ENCODE measurements at regions not wholly inside any gene's neighbourhood (a gene's known extent, or its start where the extent isn't known, plus 50 kb on each side); places are given as distances from the start of the nearest gene placed in this dataset.

- H2BK120ac ChIP-seq (ENCODE audit: low read depth, low read length, poor library complexity, severe bottlenecking) = no peak overlapping the region
- no peak overlapping the region for H2BK5ac ChIP-seq (ENCODE audit: insufficient read length, low read length)
- H4K5ac ChIP-seq (ENCODE audit: insufficient read length, low read depth, low read length) = no peak overlapping the region
- H3T11ph ChIP-seq (ENCODE audit: low read length) = no peak overlapping the region
- H3K27ac Mint-ChIP-seq = no peak overlapping the region
- H3K27me3 ChIP-seq (ENCODE audit: insufficient read depth, low read length) = no peaks in the 10 kb centered on the region
- no peaks in the 10 kb centered on the region for H3K79me2 ChIP-seq (ENCODE audit: insufficient read depth, low read length)
- no peak for DNase-seq
- H4K91ac ChIP-seq (ENCODE audit: insufficient read length, low read depth, low read length) = no peak overlapping the region
- H3K4me1 Mint-ChIP-seq = no peaks in the 10 kb centered on the region
- TF ChIP-seq CTCF (conservative IDR thresholded peaks at IDR 0.05) = no peak
- no peak overlapping the region for H3K27ac ChIP-seq (ENCODE audit: insufficient read length, low read depth, low read length)
- H3K4me1 ChIP-seq (ENCODE audit: insufficient read depth, low read length) = no peaks in the 10 kb centered on the region
- no peaks in the 10 kb centered on the region; a peak in 1 of 5 replicates for H3K9me3 Mint-ChIP-seq
- no CpG with 5 or more reads among the region's 2 CpGs for WGBS (ENCODE audit: extremely low coverage, insufficient read length, low lambda C conversion rate)
- no peak overlapping the region for H3K23ac ChIP-seq (ENCODE audit: insufficient read length, low read depth, low read length)
- no peaks in the 10 kb centered on the region for H3K27me3 Mint-ChIP-seq (ENCODE audit: low read depth)
- no peak overlapping the region for H2BK15ac ChIP-seq (ENCODE audit: low read depth, low read length)
- no peak overlapping the region for H2AK5ac ChIP-seq (ENCODE audit: insufficient read length, low read length)
- no peak overlapping the region for H3K4ac ChIP-seq (ENCODE audit: low read depth, low read length)
- H3K4me3 Mint-ChIP-seq = no peak overlapping the region
- no peak overlapping the region for H2AFZ ChIP-seq (ENCODE audit: low read length)
- H4K20me1 ChIP-seq (ENCODE audit: control insufficient read depth, insufficient read depth, insufficient read length) = no peaks in the 10 kb centered on the region
- H3K18ac ChIP-seq (ENCODE audit: insufficient read length, low read depth, low read length) = no peak overlapping the region
- no peak overlapping the region for H3K56ac ChIP-seq (ENCODE audit: insufficient read length, low read depth, low read length)
- no peaks in the 10 kb centered on the region for H3K79me1 ChIP-seq (ENCODE audit: insufficient read depth, low read depth, low read length, poor library complexity, severe bottlenecking)
- no peak overlapping the region for H3K14ac ChIP-seq (ENCODE audit: insufficient read depth, low read length)
- H3K4me2 ChIP-seq (ENCODE audit: insufficient read depth, insufficient read length, low read length) = no peak overlapping the region
- H2BK12ac ChIP-seq (ENCODE audit: insufficient read length, low read depth, low read length) = no peak overlapping the region
- H3K23me2 ChIP-seq (ENCODE audit: insufficient read length, low read depth, low read length, poor library complexity, severe bottlenecking) = no peaks in the 10 kb centered on the region
- H2BK20ac ChIP-seq (ENCODE audit: low read depth, low read length, poor library complexity, severe bottlenecking) = no peak overlapping the region
- H4K8ac ChIP-seq (replicated peaks; ENCODE audit: insufficient read length, low read depth, low read length) = no peak overlapping the region
- no peaks in the 10 kb centered on the region for H3K9me3 ChIP-seq (ENCODE audit: control insufficient read depth, low read depth, low read length)
- no peaks in the 10 kb centered on the region for H3K36me3 Mint-ChIP-seq (ENCODE audit: insufficient read depth in 1 of 3, low read depth in 3 of 3)
- H3K9ac ChIP-seq (ENCODE audit: extremely low read depth, insufficient read length, low read length) = no peak overlapping the region
These were observed 373.4 kb upstream of the CTNND2 start for GRCh38 chr5:12277504-12278192.
